SK-N-SH treated with all-trans-retinoic acid at 6 μM for 48 hours (cell line): ENCODE measurements at regions not wholly inside any gene's neighbourhood (a gene's known extent, or its start where the extent isn't known, plus 50 kb on each side); places are given as distances from the start of the nearest gene placed in this dataset.

Source experiments
- BACH2 ChIP-seq: fragments of 250-450 bp; sonication (Bioruptor Pico); IDR thresholded peaks from 2 replicates; pipeline ENCODE4 v1.9.0; 2021; ENCODE audit warnings: mild to moderate bottlenecking, borderline replicate concordance
- ESRRG ChIP-seq: fragments of 250-450 bp; sonication (Bioruptor Pico); IDR thresholded peaks from 2 replicates; pipeline ENCODE4 v1.6.1; 2021; ENCODE audit warnings: mild to moderate bottlenecking
- GLIS3 ChIP-seq: fragments of 250-450 bp; sonication (Bioruptor Pico); IDR thresholded peaks from 2 replicates; pipeline ENCODE4 v1.5.0; 2020; ENCODE audit warnings: mild to moderate bottlenecking, moderate library complexity
- PATZ1 ChIP-seq: fragments of 250-450 bp; sonication (Bioruptor Pico); IDR thresholded peaks from 2 replicates; pipeline ENCODE4 v1.8.0; 2020; ENCODE audit warnings: mild to moderate bottlenecking, moderate library complexity, borderline replicate concordance
- TSHZ2 ChIP-seq: fragments of 250-450 bp; sonication (Bioruptor Pico); IDR thresholded peaks from 2 replicates; pipeline ENCODE4 v1.5.0; 2020; ENCODE audit warnings: mild to moderate bottlenecking, moderate library complexity
- ZFP3 ChIP-seq: fragments of 250-450 bp; sonication (Bioruptor Pico); IDR thresholded peaks from 2 replicates; pipeline ENCODE4 v1.5.0; 2020; ENCODE audit warnings: mild to moderate bottlenecking, moderate library complexity
- ZNF565 ChIP-seq: fragments of 450-650 bp; formaldehyde crosslinking; conservative IDR thresholded peaks from 2 replicates; pipeline ENCODE4 v1.5.0; 2020; ENCODE audit warnings: low read depth, mild to moderate bottlenecking, moderate library complexity
- ZNF8 ChIP-seq: fragments of 450-650 bp; formaldehyde crosslinking; IDR thresholded peaks from 2 replicates; pipeline ENCODE4 v1.5.0; 2020; ENCODE audit warnings: mild to moderate bottlenecking, moderate library complexity

GRCh38 chr1:14083706-14084105 lies 383.7 kb downstream of the PRDM2 start:
- TF ChIP-seq BACH2 (CRISPR knock-in tag), result no peak
- no peak for TF ChIP-seq ZNF8 (CRISPR knock-in tag)
- TF ChIP-seq PATZ1 (CRISPR knock-in tag), result no peak
- no peak for TF ChIP-seq ESRRG
- TF ChIP-seq ZFP3, result no peak
- no peak for TF ChIP-seq GLIS3
- TF ChIP-seq TSHZ2 (CRISPR knock-in tag), result no peak
- TF ChIP-seq ZNF565 (CRISPR knock-in tag), result no peak
